GM12873 (cell line): ENCODE measurements at regions not wholly inside any gene's neighbourhood (a gene's known extent, or its start where the extent isn't known, plus 50 kb on each side); places are given as distances from the start of the nearest gene placed in this dataset.

ENCODE experiments used
- CTCF ChIP-seq: IDR thresholded peaks from 2 replicates; pipeline ENCODE4 v1.5.1; 2012; ENCODE audit warnings: low read depth, mild to moderate bottlenecking, moderate library complexity, low read length, control low read depth; ENCODE audit not compliant: insufficient read depth; ENCODE audit errors: missing control alignments

GRCh38 chr1:102252731-102253505 is 256.2 kb upstream of the OLFM3 start:
- TF ChIP-seq CTCF = no peak

GRCh38 chr1:102241431-102242338 is 245.0 kb upstream of the OLFM3 start:
- TF ChIP-seq CTCF = no peak

- no peak for TF ChIP-seq CTCF
Measured at GRCh38 chr1:102239247-102239646, 242.5 kb upstream of the OLFM3 start.

GRCh38 chr1:102234753-102235359 is 238.1 kb upstream of the OLFM3 start:
- no peak for TF ChIP-seq CTCF

GRCh38 chr1:102219463-102219862 is 222.7 kb upstream of the OLFM3 start:
- no peak for TF ChIP-seq CTCF

GRCh38 chr1:102191723-102192122 is 195.0 kb upstream of the OLFM3 start:
- peak; percentile 47 for TF ChIP-seq CTCF

- no peak for TF ChIP-seq CTCF
Measured at GRCh38 chr1:102190429-102190828, 193.7 kb upstream of the OLFM3 start.
